MM.1S (cell line): ENCODE measurements at regions not wholly inside any gene's neighbourhood (a gene's known extent, or its start where the extent isn't known, plus 50 kb on each side); places are given as distances from the start of the nearest gene placed in this dataset.
"Not testable (repeated sequence)": the region's sequence is repeated elsewhere in the genome, so short reads cannot be mapped to it uniquely, and the experiment has no call there.

Experiments
- EZH2 ChIP-seq: fragments of 300-600 bp; sonication (generic); optimal IDR thresholded peaks from 2 replicates; pipeline ENCODE3; 2017; ENCODE audit warnings: low read depth, mild to moderate bottlenecking, antibody characterized with exemption, low read length, mixed read lengths
- TF ChIP-seq, protein P1 (sequence below): fragments of 300-600 bp; sonication (generic); IDR thresholded peaks from 2 replicates; pipeline ENCODE4 v1.5.1; 2016; ENCODE audit warnings: antibody characterized with exemption, low read length, mixed read lengths

DNA sequence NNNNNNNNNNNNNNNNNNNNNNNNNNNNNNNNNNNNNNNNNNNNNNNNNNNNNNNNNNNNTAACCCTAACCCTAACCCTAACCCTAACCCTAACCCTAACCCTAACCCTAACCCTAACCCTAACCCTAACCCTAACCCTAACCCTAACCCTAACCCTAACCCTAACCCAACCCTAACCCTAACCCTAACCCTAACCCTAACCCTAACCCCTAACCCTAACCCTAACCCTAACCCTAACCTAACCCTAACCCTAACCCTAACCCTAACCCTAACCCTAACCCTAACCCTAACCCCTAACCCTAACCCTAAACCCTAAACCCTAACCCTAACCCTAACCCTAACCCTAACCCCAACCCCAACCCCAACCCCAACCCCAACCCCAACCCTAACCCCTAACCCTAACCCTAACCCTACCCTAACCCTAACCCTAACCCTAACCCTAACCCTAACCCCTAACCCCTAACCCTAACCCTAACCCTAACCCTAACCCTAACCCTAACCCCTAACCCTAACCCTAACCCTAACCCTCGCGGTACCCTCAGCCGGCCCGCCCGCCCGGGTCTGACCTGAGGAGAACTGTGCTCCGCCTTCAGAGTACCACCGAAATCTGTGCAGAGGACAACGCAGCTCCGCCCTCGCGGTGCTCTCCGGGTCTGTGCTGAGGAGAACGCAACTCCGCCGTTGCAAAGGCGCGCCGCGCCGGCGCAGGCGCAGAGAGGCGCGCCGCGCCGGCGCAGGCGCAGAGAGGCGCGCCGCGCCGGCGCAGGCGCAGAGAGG lies 441.3 kb downstream of the OR4F29 start:
- TF ChIP-seq, protein P1, sequence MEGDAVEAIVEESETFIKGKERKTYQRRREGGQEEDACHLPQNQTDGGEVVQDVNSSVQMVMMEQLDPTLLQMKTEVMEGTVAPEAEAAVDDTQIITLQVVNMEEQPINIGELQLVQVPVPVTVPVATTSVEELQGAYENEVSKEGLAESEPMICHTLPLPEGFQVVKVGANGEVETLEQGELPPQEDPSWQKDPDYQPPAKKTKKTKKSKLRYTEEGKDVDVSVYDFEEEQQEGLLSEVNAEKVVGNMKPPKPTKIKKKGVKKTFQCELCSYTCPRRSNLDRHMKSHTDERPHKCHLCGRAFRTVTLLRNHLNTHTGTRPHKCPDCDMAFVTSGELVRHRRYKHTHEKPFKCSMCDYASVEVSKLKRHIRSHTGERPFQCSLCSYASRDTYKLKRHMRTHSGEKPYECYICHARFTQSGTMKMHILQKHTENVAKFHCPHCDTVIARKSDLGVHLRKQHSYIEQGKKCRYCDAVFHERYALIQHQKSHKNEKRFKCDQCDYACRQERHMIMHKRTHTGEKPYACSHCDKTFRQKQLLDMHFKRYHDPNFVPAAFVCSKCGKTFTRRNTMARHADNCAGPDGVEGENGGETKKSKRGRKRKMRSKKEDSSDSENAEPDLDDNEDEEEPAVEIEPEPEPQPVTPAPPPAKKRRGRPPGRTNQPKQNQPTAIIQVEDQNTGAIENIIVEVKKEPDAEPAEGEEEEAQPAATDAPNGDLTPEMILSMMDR = not testable (repeated sequence)
- not testable (repeated sequence) for TF ChIP-seq EZH2
